ENCODE measurements at regions not wholly inside any gene's neighbourhood (a gene's known extent, or its start where the extent isn't known, plus 50 kb on each side); places are given as distances from the start of the nearest gene placed in this dataset.

DNA sequence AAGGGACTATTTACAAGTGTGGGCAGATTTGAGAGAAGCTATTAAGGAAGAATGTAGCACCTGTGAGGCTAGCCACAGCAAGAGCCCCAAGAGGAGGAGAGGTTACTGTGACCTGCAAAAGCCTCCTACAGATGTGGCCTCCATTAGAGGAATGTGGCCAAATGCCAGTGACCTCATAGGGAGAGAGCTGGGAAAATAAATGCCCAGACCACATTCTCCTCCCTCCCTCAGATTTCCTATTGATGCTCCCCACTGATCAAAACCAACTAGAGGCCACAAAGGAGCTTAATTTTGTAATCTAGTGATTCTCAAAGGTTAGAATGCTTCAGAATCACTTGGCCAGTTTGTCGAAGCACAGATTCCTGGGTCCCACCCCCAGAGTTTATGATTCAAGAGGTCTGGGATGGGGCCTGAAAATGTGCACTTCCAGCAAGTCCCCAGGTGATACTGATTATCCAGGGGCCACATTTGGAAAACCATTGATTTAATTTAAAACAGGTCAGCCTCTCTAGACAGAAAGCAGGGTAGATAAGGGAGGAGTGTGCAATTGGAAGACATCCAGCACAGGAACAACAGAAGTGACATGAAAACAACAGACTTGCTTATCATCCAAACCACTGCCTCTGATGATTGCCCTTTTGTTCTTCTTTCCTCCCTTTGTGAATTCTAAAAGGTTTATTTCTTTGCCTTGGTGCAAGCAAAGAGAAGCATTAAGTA is 61.2 kb upstream of the RBBP8 start:
- no peak overlapping the region for H3K4me3 ChIP-seq (ENCODE audit: low read depth, low read length)
- DNase-seq (ENCODE audit: low read depth) = peak; percentile 71
- TF ChIP-seq, protein P1, sequence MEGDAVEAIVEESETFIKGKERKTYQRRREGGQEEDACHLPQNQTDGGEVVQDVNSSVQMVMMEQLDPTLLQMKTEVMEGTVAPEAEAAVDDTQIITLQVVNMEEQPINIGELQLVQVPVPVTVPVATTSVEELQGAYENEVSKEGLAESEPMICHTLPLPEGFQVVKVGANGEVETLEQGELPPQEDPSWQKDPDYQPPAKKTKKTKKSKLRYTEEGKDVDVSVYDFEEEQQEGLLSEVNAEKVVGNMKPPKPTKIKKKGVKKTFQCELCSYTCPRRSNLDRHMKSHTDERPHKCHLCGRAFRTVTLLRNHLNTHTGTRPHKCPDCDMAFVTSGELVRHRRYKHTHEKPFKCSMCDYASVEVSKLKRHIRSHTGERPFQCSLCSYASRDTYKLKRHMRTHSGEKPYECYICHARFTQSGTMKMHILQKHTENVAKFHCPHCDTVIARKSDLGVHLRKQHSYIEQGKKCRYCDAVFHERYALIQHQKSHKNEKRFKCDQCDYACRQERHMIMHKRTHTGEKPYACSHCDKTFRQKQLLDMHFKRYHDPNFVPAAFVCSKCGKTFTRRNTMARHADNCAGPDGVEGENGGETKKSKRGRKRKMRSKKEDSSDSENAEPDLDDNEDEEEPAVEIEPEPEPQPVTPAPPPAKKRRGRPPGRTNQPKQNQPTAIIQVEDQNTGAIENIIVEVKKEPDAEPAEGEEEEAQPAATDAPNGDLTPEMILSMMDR (conservative IDR thresholded peaks at IDR 0.05; ENCODE audit: low read depth, low read length) = no peak

DNA sequence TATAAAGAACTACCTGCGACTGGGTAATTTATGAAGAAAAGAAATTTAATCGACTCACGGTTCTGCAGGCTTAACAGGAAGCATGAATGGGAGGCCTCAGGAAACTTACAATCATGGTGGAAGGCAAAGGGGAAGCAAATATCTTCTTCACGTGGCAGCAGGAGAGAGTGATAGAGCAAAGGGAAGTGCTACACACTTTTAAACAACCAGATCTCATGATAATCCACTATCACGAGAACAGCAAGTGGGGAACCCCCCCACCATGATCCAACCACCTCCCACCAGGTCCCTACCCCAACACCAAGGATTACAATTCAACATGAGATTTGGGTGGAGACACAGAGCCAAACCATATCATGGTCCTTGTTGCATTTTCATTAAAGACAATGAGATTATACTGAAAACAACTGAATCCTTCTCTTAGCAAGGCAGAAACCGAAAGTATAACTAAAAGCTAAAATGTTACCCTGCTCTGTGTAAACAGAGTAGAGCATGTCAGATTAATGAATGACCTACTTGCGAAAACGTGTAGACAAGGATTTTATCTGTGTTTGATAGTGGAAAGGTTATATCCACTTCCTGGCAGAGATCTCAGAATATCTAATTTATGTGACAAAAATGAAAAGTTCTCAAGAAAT is 60.1 kb upstream of the RBBP8 start:
- TF ChIP-seq, protein P1 (conservative IDR thresholded peaks at IDR 0.05; ENCODE audit: low read depth, low read length) = no peak
- H3K4me3 ChIP-seq (ENCODE audit: low read depth, low read length) = no peak overlapping the region
- peak; percentile 40 for DNase-seq (ENCODE audit: low read depth)

DNA sequence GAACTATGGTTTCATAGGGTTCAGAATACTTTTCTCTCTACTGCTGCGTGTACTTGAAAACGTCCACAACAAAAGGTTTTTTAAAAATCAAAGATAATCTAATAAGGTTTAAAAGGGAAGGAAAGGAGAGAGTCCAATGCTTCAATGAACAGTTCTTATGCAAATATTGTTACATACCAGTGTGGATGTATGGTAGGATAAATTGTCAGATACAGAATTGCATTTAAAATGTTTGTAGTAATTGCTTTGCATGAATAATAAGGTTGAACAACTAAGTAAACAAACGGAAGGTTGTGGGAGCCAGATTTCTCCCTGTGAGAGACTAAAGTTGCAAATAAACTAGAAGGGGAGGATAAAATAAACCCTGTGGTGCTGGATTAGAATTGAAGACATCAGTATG is 53.8 kb upstream of the RBBP8 start:
- no peak overlapping the region for H3K4me3 ChIP-seq (ENCODE audit: low read depth, low read length)
- DNase-seq (ENCODE audit: low read depth) = no peak
- TF ChIP-seq, protein P1 (conservative IDR thresholded peaks at IDR 0.05; ENCODE audit: low read depth, low read length) = no peak

DNA sequence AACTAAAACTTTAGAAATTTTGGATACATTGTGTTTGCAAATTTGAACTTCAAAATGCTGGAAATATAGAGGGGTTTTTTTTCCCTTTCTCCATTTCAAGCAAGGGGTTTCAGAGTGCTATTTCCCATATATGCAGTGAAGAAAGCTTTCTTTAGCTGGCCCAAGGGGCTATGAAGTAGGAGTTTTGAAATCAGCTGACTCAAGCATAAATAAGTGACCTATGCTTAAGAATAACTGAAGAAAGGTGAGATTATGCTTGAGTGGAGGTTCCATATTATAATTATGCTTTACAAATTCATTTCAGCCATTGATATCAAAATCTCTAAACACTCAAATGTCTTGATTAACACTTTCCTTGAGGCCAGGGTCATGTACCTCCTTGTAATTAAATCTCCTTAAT is 51.0 kb upstream of the RBBP8 start:
- TF ChIP-seq, protein P1 (conservative IDR thresholded peaks at IDR 0.05; ENCODE audit: low read depth, low read length) = no peak
- DNase-seq (ENCODE audit: low read depth) = no peak
- H3K4me3 ChIP-seq (ENCODE audit: low read depth, low read length) = no peak overlapping the region

DNA sequence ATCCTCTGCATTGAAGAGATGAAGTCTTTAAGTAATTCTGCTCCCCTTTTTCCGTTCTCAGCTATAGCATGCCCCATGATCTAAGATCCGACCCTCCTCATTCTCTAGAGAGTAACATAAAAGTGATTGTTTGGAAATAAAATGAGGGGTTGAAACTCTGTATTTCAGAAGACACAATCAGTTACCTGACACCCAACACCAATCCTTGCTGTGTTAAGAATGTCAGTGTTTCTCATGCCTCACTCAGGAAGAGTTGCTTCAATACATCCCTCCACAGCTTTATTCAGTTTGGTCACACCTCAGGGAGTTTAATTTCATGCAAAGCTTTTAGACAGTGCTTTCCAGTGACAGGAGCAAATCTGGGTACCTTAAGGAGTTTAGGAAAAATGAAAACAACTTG is 49.9 kb upstream of the RBBP8 start:
- TF ChIP-seq, protein P1 (conservative IDR thresholded peaks at IDR 0.05; ENCODE audit: low read depth, low read length) = no peak
- DNase-seq (ENCODE audit: low read depth) = no peak
- no peak overlapping the region for H3K4me3 ChIP-seq (ENCODE audit: low read depth, low read length)
